GM18861 (cell line): ENCODE measurements at regions not wholly inside any gene's neighbourhood (a gene's known extent, or its start where the extent isn't known, plus 50 kb on each side); places are given as distances from the start of the nearest gene placed in this dataset.
"Not testable (repeated sequence)": the region's sequence is repeated elsewhere in the genome, so short reads cannot be mapped to it uniquely, and the experiment has no call there.

Source experiments
- ATAC-seq: cut with Tn5 transposase; IDR thresholded peaks from one replicate; pipeline ENCODE4 v1.9.1; 2021; ENCODE audit not compliant: unreplicated experiment

GRCh38 chrX:63186137-63186536, 165.0 kb downstream of the SPIN4 start:
- no peak for ATAC-seq

GRCh38 chrX:63179852-63180251, 171.3 kb downstream of the SPIN4 start:
- not testable (repeated sequence) for ATAC-seq

GRCh38 chrX:63176578-63176977, 174.6 kb downstream of the SPIN4 start:
- not testable (repeated sequence) for ATAC-seq

GRCh38 chrX:63173841-63174718, 177.1 kb downstream of the SPIN4 start:
- not testable (repeated sequence) for ATAC-seq

- not testable (repeated sequence) for ATAC-seq
These were observed 181.7 kb downstream of the SPIN4 start for GRCh38 chrX:63169416-63169815.

GRCh38 chrX:63168949-63169348, 182.2 kb downstream of the SPIN4 start:
- not testable (repeated sequence) for ATAC-seq

GRCh38 chrX:63167002-63167401, 184.1 kb downstream of the SPIN4 start:
- ATAC-seq = not testable (repeated sequence)

- not testable (repeated sequence) for ATAC-seq
These were observed 190.1 kb downstream of the SPIN4 start for GRCh38 chrX:63160994-63161393.

GRCh38 chrX:63160340-63160739, 190.8 kb downstream of the SPIN4 start:
- not testable (repeated sequence) for ATAC-seq

- not testable (repeated sequence) for ATAC-seq
These were observed 205.6 kb downstream of the SPIN4 start for GRCh38 chrX:63145526-63145925.

- not testable (repeated sequence) for ATAC-seq
These were observed 208.5 kb downstream of the SPIN4 start for GRCh38 chrX:63142588-63142987.

- ATAC-seq = not testable (repeated sequence)
These were observed 215.3 kb downstream of the SPIN4 start for GRCh38 chrX:63135859-63136258.

- peak; percentile 97 for ATAC-seq
These were observed 222.6 kb downstream of the SPIN4 start for GRCh38 chrX:63128509-63128908.

- no peak for ATAC-seq
These were observed 235.9 kb downstream of the SPIN4 start for GRCh38 chrX:63115196-63115595.

- ATAC-seq = no peak
These were observed 249.1 kb downstream of the SPIN4 start for GRCh38 chrX:63101879-63102620.

- no peak for ATAC-seq
These were observed 292.9 kb downstream of the SPIN4 start for GRCh38 chrX:63058204-63058603.

GRCh38 chrX:63050225-63050624, 300.9 kb downstream of the SPIN4 start:
- no peak for ATAC-seq

- ATAC-seq = no peak
These were observed 318.3 kb downstream of the SPIN4 start for GRCh38 chrX:63032811-63033210.

- ATAC-seq = no peak
These were observed 337.6 kb downstream of the SPIN4 start for GRCh38 chrX:63013549-63013948.

- no peak for ATAC-seq
These were observed 338.6 kb downstream of the SPIN4 start for GRCh38 chrX:63012574-63012973.

GRCh38 chrX:63000196-63000595, 350.9 kb downstream of the SPIN4 start:
- not testable (repeated sequence) for ATAC-seq
